HG03175 (cell line): ENCODE measurements at regions not wholly inside any gene's neighbourhood (a gene's known extent, or its start where the extent isn't known, plus 50 kb on each side); places are given as distances from the start of the nearest gene placed in this dataset.
"Not testable (repeated sequence)": the region's sequence is repeated elsewhere in the genome, so short reads cannot be mapped to it uniquely, and the experiment has no call there.

Experiments used
- ATAC-seq: cut with Tn5 transposase; IDR thresholded peaks from one replicate; pipeline ENCODE4 v1.9.1; 2021; ENCODE audit warnings: mild to moderate bottlenecking, moderate library complexity; ENCODE audit not compliant: unreplicated experiment

DNA sequence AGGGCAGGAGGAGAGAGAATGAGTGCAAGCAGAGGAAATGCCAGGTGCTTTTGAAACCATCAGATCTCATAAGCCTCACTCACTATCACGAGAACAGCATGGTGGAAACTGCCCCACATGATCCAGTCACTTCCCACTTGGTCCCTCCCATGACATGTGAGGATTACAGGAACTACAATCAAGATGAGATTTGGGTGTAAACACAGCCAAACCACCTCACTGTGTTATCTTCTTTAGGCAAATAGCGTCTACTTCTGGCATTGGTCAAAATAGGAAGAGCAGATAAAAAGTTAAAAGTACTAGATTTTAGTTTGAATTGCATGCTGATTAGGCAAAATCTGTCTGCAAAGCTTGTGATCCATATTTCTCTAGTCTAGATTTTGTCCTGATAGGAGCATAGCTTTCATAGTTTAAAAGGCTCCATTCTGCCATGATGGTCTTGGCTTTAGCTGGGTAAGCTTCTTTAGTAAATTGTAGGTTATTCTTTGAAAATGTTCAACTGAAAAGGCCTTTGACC is 267.5 kb downstream of the NKX6-1 start:
- no peak for ATAC-seq

GRCh38 chr4:84224522-84224921 is 274.6 kb downstream of the NKX6-1 start:
- no peak for ATAC-seq

DNA sequence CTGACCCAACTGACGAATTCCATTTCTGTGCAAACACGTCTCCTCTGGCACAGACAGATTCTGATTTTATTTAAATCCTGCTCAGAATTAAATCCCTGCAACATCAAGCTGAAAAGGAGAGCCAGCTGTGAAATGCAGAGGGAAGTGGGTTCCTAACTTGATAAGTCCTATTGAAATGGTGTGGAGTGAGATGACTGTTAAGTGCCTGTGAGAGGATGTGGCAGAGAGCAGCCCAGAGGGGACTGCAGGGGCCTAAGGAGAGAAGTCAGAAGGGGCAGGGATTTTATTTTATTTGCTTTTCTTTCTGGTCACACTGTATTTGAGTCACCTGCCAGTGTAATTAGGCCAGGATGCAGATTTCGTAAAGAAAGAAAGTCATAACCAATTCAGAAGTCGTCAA is 277.4 kb downstream of the NKX6-1 start:
- ATAC-seq, result peak; percentile 44

GRCh38 chr4:84220990-84221389 is 278.1 kb downstream of the NKX6-1 start:
- peak; percentile 86 for ATAC-seq

DNA sequence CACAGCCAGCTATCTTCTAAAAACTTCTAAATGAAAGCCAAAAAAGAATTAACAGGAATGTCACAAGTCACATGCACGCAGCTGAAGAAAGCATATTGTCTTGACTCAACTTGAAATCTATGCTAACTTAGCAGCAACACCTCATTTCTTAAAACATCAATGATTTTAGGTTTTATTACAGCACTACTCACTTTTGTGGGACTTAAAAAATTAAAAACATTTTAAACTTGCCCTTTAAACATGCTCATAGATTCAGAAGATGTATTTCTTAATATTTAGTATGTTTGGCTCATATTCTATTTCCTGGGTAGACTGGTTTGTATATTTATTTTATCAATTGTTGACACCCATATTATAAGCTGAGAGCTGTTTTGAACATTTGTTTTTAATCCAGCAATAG is 279.4 kb downstream of the NKX6-1 start:
- no peak for ATAC-seq

DNA sequence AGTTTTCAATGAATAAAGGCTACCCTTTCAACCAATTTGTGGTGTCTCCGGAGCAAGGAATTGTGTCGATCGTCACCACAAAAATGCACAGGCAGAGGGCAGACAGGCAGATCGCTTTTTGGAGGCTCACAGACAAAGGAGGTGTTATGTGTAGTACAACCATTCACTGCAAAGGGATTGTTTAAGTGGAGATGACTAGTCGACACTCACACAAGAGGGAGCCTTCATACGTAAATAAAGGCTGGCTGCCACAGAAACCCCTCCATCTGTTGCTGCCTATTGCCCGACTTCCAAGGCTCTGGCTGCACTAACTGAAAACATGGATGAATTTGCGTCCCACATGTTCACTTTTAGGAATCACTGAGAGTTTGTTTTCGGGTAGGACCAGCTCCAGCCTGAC is 281.1 kb downstream of the NKX6-1 start:
- ATAC-seq, result no peak

DNA sequence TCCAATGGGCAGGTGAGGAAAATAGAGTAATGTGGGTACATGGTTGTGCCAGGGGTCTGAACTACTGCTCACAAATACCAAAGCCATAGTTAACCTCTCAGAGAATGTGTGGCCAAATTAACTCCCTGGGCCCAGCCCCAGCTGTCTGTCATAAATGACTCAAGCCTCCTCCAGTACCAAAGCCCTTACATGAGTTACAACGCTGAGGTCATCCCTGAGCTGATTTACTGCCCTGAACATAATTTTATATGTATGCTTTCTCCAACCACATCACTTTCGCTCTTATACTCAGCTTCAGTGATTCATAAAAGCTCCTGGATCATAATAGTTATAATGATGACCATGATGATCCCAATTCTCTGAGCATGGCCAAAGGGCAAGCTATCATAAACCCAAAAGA is 283.9 kb downstream of the NKX6-1 start:
- no peak for ATAC-seq

DNA sequence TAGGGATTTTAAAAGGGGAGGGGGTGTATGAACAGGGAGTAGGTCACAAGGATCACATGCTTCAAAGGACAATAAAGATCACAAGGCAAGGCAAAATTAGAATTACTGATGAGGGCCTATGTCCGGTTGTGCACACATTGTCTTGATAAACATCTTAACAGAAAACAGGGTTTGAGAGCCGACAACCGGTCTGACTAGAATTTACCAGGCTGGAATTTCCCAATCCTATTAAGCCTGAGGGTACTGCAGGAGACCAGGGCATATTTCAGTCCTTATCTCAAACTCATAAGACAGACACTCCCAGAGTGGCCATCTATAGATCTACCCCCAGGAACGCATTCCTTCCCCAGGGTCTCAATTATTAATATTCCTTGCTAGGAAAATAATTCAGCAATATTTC is 292.9 kb downstream of the NKX6-1 start:
- ATAC-seq, result not testable (repeated sequence)

DNA sequence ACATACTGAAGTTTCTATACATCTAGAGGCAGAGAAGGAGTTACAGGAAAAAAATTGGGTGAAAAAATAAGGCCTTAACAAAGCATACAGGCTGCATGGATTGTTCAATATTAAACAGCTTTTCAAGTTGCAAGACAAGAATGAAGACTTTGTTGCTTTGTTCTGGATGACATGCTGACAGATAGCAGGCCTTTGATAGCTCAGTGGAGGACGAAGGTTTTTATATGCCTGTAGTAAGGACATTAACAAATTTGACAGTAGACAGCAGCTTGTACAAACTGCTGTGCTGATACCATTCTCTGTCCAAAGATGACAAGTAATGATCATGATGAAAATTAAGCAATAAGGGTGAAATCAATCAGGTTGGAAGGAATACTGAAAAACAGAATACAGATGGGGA is 309.9 kb downstream of the NKX6-1 start:
- ATAC-seq, result no peak

DNA sequence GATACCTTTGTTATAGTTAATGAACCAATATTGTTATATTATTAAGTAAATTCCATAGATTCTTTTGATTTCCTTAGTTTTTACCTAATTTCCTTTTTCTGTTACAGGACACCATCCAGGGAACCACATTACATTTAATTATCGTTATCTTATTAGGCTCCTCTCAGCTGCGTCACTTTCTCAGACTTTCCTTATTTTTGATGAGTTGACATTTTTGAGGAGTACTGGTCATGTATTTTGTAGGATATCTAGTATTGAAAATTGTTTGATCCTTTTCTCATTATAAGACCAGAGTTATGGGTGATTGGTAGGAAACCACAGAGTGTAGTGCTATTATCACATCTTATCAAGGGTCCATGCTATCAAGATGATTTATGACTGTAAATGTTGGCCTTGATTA is 319.7 kb downstream of the NKX6-1 start:
- ATAC-seq, result no peak

DNA sequence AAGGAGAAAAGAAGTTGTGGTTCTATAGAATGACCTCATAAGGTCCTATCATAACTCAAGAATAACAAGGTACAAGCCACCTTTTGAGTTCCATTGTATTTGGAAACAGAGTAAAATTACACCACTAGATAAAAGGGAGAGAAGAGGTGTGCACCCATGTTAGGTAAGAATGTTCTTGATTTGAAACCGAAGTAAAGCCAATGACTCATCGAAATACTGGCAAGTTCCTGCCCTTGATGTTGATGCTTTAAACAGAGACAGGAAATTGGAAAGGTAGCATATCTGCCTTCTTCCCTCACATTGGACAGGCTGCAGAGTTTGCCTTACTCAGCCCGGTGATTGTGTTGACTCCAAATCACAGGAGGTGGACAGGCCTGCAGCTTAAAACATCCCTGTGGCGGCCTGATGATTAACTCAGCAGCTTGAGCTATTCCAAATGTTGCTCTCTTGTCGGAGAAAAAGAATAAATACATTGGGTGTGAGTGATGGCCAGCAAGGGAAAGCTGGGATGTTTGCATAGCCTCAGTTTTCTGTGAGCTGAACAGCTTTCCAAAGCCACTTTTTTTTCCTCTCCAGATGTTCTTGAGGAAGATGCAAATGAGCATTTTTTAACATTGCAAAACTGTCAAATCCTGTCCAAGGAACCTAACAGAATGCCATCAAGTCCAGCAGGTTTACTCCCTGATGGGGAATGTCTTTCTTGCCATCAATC is 321.1 kb downstream of the NKX6-1 start:
- no peak for ATAC-seq

- ATAC-seq, result no peak
Observed at GRCh38 chr4:84176016-84176415, 323.1 kb downstream of the NKX6-1 start.

GRCh38 chr4:84171871-84172270 is 327.2 kb downstream of the NKX6-1 start:
- ATAC-seq, result no peak

- no peak for ATAC-seq
Observed at GRCh38 chr4:84167564-84167963, 331.5 kb downstream of the NKX6-1 start.

GRCh38 chr4:84167093-84167492 is 332.0 kb downstream of the NKX6-1 start:
- ATAC-seq, result no peak

DNA sequence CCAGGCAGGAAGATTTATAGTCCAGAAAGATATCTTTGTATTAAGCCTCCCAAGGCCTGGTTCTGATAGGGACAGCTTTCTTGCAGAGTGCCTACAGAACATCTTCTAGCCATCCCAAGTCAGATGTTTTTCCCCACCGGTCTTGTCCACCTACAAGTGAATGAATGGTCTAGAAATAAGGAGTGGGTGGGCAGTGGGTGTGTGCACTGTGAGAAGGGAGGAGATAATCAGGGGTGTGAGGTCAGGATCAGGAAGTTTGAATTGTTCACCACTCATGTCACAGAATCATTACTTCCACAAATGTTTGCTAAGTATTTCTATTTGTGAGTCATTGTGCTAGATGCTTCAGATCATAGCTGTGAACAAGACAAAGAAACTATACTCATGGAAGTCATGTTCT is 332.6 kb downstream of the NKX6-1 start:
- ATAC-seq, result no peak

DNA sequence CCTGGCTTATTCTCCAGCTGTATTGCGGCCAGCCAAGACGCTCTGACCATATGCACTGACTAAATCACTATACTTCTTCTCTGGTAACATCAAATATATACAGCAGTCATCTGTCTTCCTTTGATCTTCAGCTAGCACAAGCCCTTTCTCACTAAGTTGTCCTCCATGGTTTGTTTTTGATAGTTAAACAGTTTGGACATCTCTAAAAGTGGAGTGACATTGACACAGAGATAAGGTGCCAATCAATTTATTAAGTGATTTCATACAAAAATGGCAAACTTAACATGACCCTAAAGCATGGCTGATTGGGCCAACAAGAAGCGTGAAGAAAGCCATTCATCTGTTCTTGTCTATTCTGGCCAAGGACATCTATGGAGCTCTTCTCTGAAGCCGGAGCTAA is 334.9 kb downstream of the NKX6-1 start:
- ATAC-seq, result no peak

DNA sequence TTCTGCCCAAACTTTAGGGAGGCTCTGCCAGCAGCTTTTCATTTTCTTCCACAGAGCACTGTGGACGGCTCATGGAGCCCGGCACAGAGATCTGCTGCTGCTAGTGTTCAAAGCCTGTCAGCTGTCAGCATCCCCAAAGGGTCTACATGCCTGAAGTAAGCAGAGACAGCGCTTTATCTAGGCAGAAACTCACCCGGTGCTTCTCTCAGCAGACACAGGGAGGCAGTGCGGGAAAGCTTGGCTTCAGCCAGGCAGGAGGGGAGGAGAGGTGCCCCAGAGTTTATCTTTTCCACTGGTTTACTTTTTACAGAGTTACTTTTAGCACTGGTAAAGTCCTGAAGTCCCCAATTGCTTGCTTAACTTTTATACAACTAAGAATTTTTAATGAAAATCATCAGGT is 339.3 kb downstream of the NKX6-1 start:
- no peak for ATAC-seq

GRCh38 chr4:84158670-84159069 is 340.4 kb downstream of the NKX6-1 start:
- no peak for ATAC-seq

DNA sequence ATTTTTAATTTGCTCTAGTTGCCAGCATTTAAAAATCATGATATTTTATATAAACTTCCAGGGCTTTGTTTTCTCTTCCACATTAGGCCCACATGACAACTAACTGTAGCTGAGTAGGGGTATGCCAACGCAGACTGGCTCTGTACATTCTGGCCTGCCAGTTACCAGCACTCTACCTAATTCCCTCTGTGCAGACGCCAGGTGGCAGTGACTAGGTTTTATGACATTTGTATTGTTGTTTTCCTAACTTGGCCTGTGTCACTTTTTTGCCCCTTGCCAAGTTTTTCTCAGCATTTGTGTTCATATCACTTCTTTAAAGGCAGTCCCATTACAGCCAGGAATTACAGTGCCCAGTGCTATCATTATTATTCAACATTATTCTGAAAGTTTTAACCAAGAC is 347.5 kb downstream of the NKX6-1 start:
- ATAC-seq, result no peak

DNA sequence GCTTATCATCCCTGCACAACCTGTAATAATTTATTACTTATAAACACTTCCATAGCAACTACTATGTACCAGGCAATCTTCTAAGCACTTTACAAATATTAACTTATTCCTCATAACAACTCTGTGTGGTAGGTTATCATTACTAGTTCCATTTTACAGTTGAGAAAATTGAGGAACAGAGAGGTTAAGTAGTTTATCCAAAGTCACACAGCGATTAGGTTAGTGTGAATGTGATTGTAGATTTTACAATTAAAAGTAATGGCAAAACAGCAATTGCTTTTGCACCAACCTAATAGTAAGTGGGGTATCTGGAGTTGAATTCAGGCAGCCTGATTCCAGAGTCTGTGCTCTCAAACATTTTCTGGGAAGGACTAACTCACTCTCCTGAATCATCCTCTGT is 348.9 kb downstream of the NKX6-1 start:
- ATAC-seq, result no peak

GRCh38 chr4:84147831-84148230 is 351.3 kb downstream of the NKX6-1 start:
- ATAC-seq, result no peak

DNA sequence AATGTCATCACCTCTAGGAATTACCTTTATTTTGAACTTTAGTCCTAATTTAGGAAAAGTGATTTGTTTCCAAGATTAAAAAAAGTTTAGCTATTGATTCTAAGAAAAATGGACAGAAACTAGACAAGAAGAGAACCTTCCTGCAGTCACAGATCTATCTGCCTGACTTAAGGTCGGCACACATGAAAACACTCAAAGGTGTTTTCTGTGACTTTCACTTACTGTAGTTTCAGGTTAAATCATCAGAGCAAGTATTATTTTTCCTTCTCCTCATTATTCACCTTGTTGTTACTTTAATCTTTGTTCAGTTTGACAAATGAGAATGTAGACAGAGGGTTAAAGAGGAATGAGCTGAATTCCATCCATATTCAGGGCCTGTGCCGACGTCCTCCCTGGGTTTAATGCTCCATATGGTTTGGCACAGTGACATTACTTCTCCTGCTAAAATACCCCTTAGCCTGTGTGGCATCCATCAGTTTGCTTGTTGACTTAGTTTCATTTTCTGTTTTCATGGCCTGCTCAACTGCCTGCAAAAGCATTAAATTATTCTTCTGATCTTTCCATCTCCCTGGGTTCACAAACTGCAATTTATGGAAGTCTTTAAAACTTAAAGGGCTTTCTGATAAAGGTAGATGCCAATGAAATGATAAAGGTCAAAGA is 352.7 kb downstream of the NKX6-1 start:
- ATAC-seq, result peak; percentile 54
